ENCODE measurements at regions not wholly inside any gene's neighbourhood (a gene's known extent, or its start where the extent isn't known, plus 50 kb on each side); places are given as distances from the start of the nearest gene placed in this dataset.

DNA sequence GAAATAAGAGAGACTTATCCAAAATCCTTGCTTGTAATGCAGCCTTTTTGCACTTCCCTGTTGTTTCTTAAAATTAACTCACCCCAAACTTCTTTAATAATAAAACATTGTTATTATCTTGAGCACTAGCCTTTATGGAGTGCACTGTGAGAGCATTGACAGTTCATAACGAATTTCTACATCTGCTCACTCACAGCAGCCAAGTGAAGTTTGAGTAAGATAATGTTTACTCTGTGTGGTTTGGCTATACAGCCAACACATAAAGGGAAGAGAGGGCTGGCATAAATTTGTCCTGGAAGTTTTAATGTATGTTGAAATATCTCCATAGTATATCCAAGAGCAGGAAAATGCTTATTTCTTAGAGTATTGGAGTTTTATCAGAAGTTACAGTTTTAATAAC is 227.9 kb downstream of the FRK start:
- TF ChIP-seq ZZZ3 (IDR thresholded peaks at IDR 0.05; ENCODE audit: control insufficient read depth, insufficient read length, low read depth) (no peak), RB1 (IDR thresholded peaks at IDR 0.05; ENCODE audit: borderline replicate concordance) (no peak), JUNB (IDR thresholded peaks at IDR 0.05) (no peak), YBX1 (IDR thresholded peaks at IDR 0.05) (no peak), POLR2A (IDR thresholded peaks at IDR 0.05; ENCODE audit: low read depth, low read length) (no peak), EGR1 (IDR thresholded peaks at IDR 0.05; ENCODE audit: borderline replicate concordance in 1 of 2, low read depth in 2 of 2, low read length in 2 of 2) (no peak), MXI1 (IDR thresholded peaks at IDR 0.05; ENCODE audit: low read depth, low read length) (no peak), HCFC1 (IDR thresholded peaks at IDR 0.05; ENCODE audit: low read length) (no peak)
- TF ChIP-seq, protein P1, sequence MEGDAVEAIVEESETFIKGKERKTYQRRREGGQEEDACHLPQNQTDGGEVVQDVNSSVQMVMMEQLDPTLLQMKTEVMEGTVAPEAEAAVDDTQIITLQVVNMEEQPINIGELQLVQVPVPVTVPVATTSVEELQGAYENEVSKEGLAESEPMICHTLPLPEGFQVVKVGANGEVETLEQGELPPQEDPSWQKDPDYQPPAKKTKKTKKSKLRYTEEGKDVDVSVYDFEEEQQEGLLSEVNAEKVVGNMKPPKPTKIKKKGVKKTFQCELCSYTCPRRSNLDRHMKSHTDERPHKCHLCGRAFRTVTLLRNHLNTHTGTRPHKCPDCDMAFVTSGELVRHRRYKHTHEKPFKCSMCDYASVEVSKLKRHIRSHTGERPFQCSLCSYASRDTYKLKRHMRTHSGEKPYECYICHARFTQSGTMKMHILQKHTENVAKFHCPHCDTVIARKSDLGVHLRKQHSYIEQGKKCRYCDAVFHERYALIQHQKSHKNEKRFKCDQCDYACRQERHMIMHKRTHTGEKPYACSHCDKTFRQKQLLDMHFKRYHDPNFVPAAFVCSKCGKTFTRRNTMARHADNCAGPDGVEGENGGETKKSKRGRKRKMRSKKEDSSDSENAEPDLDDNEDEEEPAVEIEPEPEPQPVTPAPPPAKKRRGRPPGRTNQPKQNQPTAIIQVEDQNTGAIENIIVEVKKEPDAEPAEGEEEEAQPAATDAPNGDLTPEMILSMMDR (IDR thresholded peaks at IDR 0.05 in 2 of 3, conservative IDR thresholded peaks at IDR 0.05 in 1 of 3; ENCODE audit: control insufficient read depth in 2 of 3, extremely low read depth in 1 of 3, insufficient read depth in 1 of 3, low read depth in 3 of 3, low read length in 3 of 3), result no peak
